Type B pancreatic cell (in vitro differentiated cells): ENCODE measurements at regions not wholly inside any gene's neighbourhood (a gene's known extent, or its start where the extent isn't known, plus 50 kb on each side); places are given as distances from the start of the nearest gene placed in this dataset.

Source experiments
- DNase-seq: peaks from one replicate; pipeline ENCODE4 v3.0.0; 2021; ENCODE audit warnings: mixed read lengths; ENCODE audit not compliant: unreplicated experiment; ENCODE audit errors: extremely low spot score
- H3K27ac Mint-ChIP-seq: 2 replicates; pipeline ENCODE4 v1.8.0; 2021; ENCODE audit warnings: mild to moderate bottlenecking, mixed read lengths
- H3K27me3 Mint-ChIP-seq: 2 replicates; pipeline ENCODE4 v1.8.0; 2021; ENCODE audit warnings: mixed read lengths
- H3K36me3 Mint-ChIP-seq: 2 replicates; pipeline ENCODE4 v1.8.0; 2021; ENCODE audit warnings: mixed read lengths
- H3K4me1 Mint-ChIP-seq: one replicate; pipeline ENCODE4 v1.8.0; 2021; ENCODE audit warnings: mixed read lengths; ENCODE audit not compliant: unreplicated experiment
- H3K4me3 Mint-ChIP-seq: 2 replicates; pipeline ENCODE4 v1.8.0; 2021; ENCODE audit warnings: mild to moderate bottlenecking, mixed read lengths
- H3K9me3 Mint-ChIP-seq: 2 replicates; pipeline ENCODE4 v1.8.0; 2021; ENCODE audit warnings: mixed read lengths
- TF ChIP-seq, protein P1 (sequence below): fragments of 200-600 bp; sonication (generic); conservative IDR thresholded peaks from 2 replicates; pipeline ENCODE4 v1.5.0; 2021; ENCODE audit warnings: antibody characterized with exemption, mild to moderate bottlenecking

- Mint-ChIP-seq H3K27ac (no peak overlapping the region), H3K4me1 (no peaks in the 10 kb centered on the region), H3K27me3 (no peaks in the 10 kb centered on the region), H3K4me3 (no peak overlapping the region), H3K36me3 (no peaks in the 10 kb centered on the region), H3K9me3 (no peaks in the 10 kb centered on the region)
- TF ChIP-seq, protein P1, sequence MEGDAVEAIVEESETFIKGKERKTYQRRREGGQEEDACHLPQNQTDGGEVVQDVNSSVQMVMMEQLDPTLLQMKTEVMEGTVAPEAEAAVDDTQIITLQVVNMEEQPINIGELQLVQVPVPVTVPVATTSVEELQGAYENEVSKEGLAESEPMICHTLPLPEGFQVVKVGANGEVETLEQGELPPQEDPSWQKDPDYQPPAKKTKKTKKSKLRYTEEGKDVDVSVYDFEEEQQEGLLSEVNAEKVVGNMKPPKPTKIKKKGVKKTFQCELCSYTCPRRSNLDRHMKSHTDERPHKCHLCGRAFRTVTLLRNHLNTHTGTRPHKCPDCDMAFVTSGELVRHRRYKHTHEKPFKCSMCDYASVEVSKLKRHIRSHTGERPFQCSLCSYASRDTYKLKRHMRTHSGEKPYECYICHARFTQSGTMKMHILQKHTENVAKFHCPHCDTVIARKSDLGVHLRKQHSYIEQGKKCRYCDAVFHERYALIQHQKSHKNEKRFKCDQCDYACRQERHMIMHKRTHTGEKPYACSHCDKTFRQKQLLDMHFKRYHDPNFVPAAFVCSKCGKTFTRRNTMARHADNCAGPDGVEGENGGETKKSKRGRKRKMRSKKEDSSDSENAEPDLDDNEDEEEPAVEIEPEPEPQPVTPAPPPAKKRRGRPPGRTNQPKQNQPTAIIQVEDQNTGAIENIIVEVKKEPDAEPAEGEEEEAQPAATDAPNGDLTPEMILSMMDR: no peak
- no peak for DNase-seq
Observed at GRCh38 chr7:110371709-110372108, 719.2 kb upstream of the LRRN3 start.

DNA sequence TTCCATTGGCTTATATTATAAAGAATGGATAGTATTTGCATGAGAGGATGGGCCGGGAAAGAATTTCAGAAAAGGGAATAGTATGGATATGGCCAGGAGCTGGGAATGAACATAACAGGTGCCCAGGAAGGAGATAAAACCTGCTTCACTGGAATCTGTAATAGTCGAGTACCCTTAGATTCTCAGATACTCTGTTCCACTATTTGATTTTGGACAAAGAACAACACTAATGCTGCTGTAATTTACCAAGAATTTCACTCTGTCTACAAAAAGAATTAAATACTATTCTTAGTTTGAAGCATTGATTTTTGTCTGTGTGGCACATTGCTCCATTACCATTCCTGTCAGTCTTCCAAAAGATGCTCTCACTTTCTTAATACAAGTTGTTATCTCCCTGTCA, 718.2 kb upstream of the LRRN3 start:
- H3K4me1 Mint-ChIP-seq: no peaks in the 10 kb centered on the region
- H3K27ac Mint-ChIP-seq: no peak overlapping the region
- TF ChIP-seq, protein P1: no peak
- DNase-seq: no peak
- H3K36me3 Mint-ChIP-seq: no peaks in the 10 kb centered on the region
- H3K4me3 Mint-ChIP-seq: no peak overlapping the region
- H3K27me3 Mint-ChIP-seq: no peaks in the 10 kb centered on the region
- no peaks in the 10 kb centered on the region for H3K9me3 Mint-ChIP-seq

DNA sequence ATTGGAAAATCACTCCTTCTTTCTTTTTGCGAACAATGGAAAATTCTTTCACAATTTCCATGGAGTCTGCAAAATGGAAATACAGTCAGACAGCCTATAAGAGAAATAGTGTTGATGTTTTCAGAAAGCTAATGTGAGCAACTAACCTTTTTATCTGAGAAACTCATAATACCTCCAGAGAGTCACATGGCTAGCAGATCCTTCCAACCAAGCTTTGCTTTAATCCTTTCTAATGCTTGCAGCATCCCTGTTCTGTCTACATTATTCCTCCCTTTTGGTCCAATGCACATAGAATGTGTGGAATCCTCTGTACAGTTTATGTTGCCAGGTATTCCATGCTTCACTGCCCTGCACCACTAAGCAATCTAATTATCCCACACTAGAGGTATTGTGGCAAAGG, 717.5 kb upstream of the LRRN3 start:
- Mint-ChIP-seq H3K27me3 (no peaks in the 10 kb centered on the region), H3K27ac (no peak overlapping the region), H3K4me1 (no peaks in the 10 kb centered on the region), H3K36me3 (no peaks in the 10 kb centered on the region), H3K4me3 (no peak overlapping the region), H3K9me3 (no peaks in the 10 kb centered on the region)
- TF ChIP-seq, protein P1: no peak
- no peak for DNase-seq

DNA sequence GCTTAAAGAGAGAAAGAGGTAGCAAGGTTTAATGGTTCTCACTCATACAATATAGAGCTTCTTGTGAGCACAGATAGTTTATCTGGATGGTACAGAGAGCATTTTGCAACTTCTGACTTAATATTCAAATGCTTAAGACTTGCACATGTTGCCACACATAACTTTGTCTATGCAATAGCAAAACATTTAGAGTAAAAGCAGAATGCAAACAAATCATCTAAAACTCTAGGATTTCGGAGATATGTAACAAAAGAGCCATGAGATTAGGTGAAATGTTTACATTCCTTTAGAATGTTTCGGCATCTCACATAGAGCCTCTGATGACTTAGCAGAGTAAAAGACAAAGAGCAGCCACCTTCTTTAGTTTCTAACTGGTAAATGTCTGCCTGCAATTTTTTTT, 717.1 kb upstream of the LRRN3 start:
- TF ChIP-seq, protein P1: no peak
- H3K9me3 Mint-ChIP-seq: no peaks in the 10 kb centered on the region

GRCh38 chr7:110375068-110375467, 715.9 kb upstream of the LRRN3 start:
- H3K36me3 Mint-ChIP-seq: no peaks in the 10 kb centered on the region
- DNase-seq: no peak
- no peaks in the 10 kb centered on the region for H3K4me1 Mint-ChIP-seq
- no peaks in the 10 kb centered on the region for H3K9me3 Mint-ChIP-seq
- H3K27ac Mint-ChIP-seq: no peak overlapping the region
- H3K4me3 Mint-ChIP-seq: no peak overlapping the region
- no peaks in the 10 kb centered on the region for H3K27me3 Mint-ChIP-seq
- TF ChIP-seq, protein P1: no peak

More for the DNA sequence above, 717.1 kb upstream of the LRRN3 start:
- Mint-ChIP-seq H3K36me3 (no peaks in the 10 kb centered on the region), H3K27ac (no peak overlapping the region), H3K4me1 (no peaks in the 10 kb centered on the region), H3K4me3 (no peak overlapping the region), H3K27me3 (no peaks in the 10 kb centered on the region)
- no peak for DNase-seq

- H3K27ac Mint-ChIP-seq: no peak overlapping the region
- no peaks in the 10 kb centered on the region for H3K9me3 Mint-ChIP-seq
- H3K4me3 Mint-ChIP-seq: no peak overlapping the region
- DNase-seq: no peak
- H3K36me3 Mint-ChIP-seq: no peaks in the 10 kb centered on the region
- H3K4me1 Mint-ChIP-seq: peaks cover 4% of the 10 kb centered on the region
- TF ChIP-seq, protein P1: no peak
- H3K27me3 Mint-ChIP-seq: no peaks in the 10 kb centered on the region
Observed at GRCh38 chr7:110382736-110383135, 708.2 kb upstream of the LRRN3 start.
